Left lung (tissue), 4 donors: ENCODE measurements at regions not wholly inside any gene's neighbourhood (a gene's known extent, or its start where the extent isn't known, plus 50 kb on each side); places are given as distances from the start of the nearest gene placed in this dataset.
"Not testable (repeated sequence)": the region's sequence is repeated elsewhere in the genome, so short reads cannot be mapped to it uniquely, and the experiment has no call there.

Source experiments
- ATAC-seq: fragments of 200-7000 bp; cut with Tn5 transposase; one replicate; pipeline ENCODE4 v1.9.1; 2020; ENCODE audit warnings: moderate library complexity
- DNase-seq, 4 donors: peaks; one replicate each; pipeline ENCODE4 v3.0.0-alpha.2; 2013 to 2020
- H3K27ac ChIP-seq, 2 donors: fragments of 200-600 bp; sonication (generic) in 1 of 2; one replicate each; pipeline versions ENCODE4 v1.5.0 to v1.8.0; 2020 to 2021
- H3K27me3 ChIP-seq, 2 donors: fragments of 200-600 bp; sonication (generic) in 1 of 2; one replicate each; pipeline versions ENCODE4 v1.5.0 to v1.8.0; 2020 to 2021
- H3K36me3 ChIP-seq, 2 donors: fragments of 200-600 bp; sonication (generic) in 1 of 2; one replicate each; pipeline versions ENCODE4 v1.5.0 to v1.8.0; 2020 to 2021
- H3K4me1 ChIP-seq, 2 donors: fragments of 200-600 bp; one replicate each; pipeline ENCODE4 v1.8.0; 2021
- H3K4me3 ChIP-seq, 2 donors: fragments of 200-600 bp; sonication (generic) in 1 of 2; one replicate each; pipeline versions ENCODE4 v1.5.0 to v1.8.0; 2020 to 2021; ENCODE audit warnings: mild to moderate bottlenecking in 1 of 2
- H3K9me3 ChIP-seq, 2 donors: fragments of 200-600 bp; sonication (generic) in 1 of 2; one replicate each; pipeline versions ENCODE4 v1.5.0 to v1.8.0; 2020 to 2021
- CTCF ChIP-seq, 2 donors: fragments of 200-600 bp; sonication (generic) in 1 of 2; IDR thresholded peaks; one replicate each; pipeline versions ENCODE4 v1.5.0 to v1.8.0; 2021; ENCODE audit warnings: antibody characterized with exemption in 2 of 2
- intact Hi-C, 2 donors: fragments of 100-400 bp; cut with DNase I; formaldehyde crosslinking; loops; one replicate each; pipeline versions ENCODE4 v1.11.2 to v1.14.2; 2022
- donor health status: DM: no; HTN: yes; CAD: no.
- donor health status: DM: no; HTN: no; CAD: no.

- Histone ChIP-seq H3K4me3 (no peak overlapping the region), H3K27me3 (no peaks in the 10 kb centered on the region), H3K4me1 (no peaks in the 10 kb centered on the region), H3K36me3 (no peaks in the 10 kb centered on the region), H3K27ac (no peak overlapping the region), H3K9me3 (peaks cover 0 to 41% of the 10 kb centered on the region in 2 donors)
- DNase-seq (peak in 2 of 4 donors; percentile 14 to 21), ATAC-seq (no peak)
- intact Hi-C loops: no loop called here
- no peak for TF ChIP-seq CTCF (IDR thresholded peaks at IDR 0.05)
Observed at GRCh38 chr5:105054406-105054805, 1491.8 kb upstream of the NUDT12 start.

- H3K27me3 ChIP-seq: no peaks in the 10 kb centered on the region
- H3K9me3 ChIP-seq: no peaks in the 10 kb centered on the region
- no peak overlapping the region for H3K27ac ChIP-seq
- H3K36me3 ChIP-seq: no peaks in the 10 kb centered on the region
- H3K4me3 ChIP-seq: no peak overlapping the region
- no peaks in the 10 kb centered on the region for H3K4me1 ChIP-seq
- intact Hi-C loops: no loop called here
- DNase-seq (no peak), ATAC-seq (no peak)
- TF ChIP-seq CTCF (IDR thresholded peaks at IDR 0.05): no peak
Observed at GRCh38 chr5:105042623-105043022, 1480.0 kb upstream of the NUDT12 start.

- intact Hi-C loops, ATAC-seq, DNase-seq, H3K4me3 ChIP-seq, H3K27me3 ChIP-seq, H3K36me3 ChIP-seq, H3K4me1 ChIP-seq, H3K27ac ChIP-seq: not testable (repeated sequence)
- H3K9me3 ChIP-seq: peaks cover 0 to 15% of the 10 kb centered on the region in 2 donors
Observed at GRCh38 chr5:105036814-105037213, 1474.2 kb upstream of the NUDT12 start.

GRCh38 chr5:105034401-105034763 is 1471.8 kb upstream of the NUDT12 start:
- no peak for DNase-seq
- H3K4me1 ChIP-seq: no peaks in the 10 kb centered on the region
- H3K27ac ChIP-seq: no peak overlapping the region
- H3K36me3 ChIP-seq: no peaks in the 10 kb centered on the region
- intact Hi-C loops: no loop called here
- H3K27me3 ChIP-seq: no peaks in the 10 kb centered on the region
- ATAC-seq: no peak
- TF ChIP-seq CTCF (IDR thresholded peaks at IDR 0.05): no peak
- no peak overlapping the region for H3K4me3 ChIP-seq
- peaks cover 0 to 15% of the 10 kb centered on the region in 2 donors for H3K9me3 ChIP-seq

- ATAC-seq (no peak), DNase-seq (no peak)
- H3K27ac ChIP-seq: no peak overlapping the region
- no peak overlapping the region for H3K4me3 ChIP-seq
- no peaks in the 10 kb centered on the region for H3K27me3 ChIP-seq
- no peak for TF ChIP-seq CTCF (IDR thresholded peaks at IDR 0.05)
- H3K4me1 ChIP-seq: no peaks in the 10 kb centered on the region
- intact Hi-C loops: no loop called here
- H3K36me3 ChIP-seq: no peaks in the 10 kb centered on the region
- H3K9me3 ChIP-seq: peaks cover 0 to 15% of the 10 kb centered on the region in 2 donors
Observed at GRCh38 chr5:105033637-105034400, 1471.2 kb upstream of the NUDT12 start.

- TF ChIP-seq CTCF (IDR thresholded peaks at IDR 0.05): no peak
- Histone ChIP-seq H3K27me3 (no peaks in the 10 kb centered on the region), H3K4me1 (no peaks in the 10 kb centered on the region), H3K27ac (no peak overlapping the region), H3K9me3 (peaks cover 0 to 15% of the 10 kb centered on the region in 2 donors), H3K36me3 (no peaks in the 10 kb centered on the region), H3K4me3 (no peak overlapping the region)
- intact Hi-C loops: no loop called here
- DNase-seq: no peak
- ATAC-seq: no peak
Observed at GRCh38 chr5:105032917-105033316, 1470.3 kb upstream of the NUDT12 start.
